H1 (cell line): ENCODE measurements at regions not wholly inside any gene's neighbourhood (a gene's known extent, or its start where the extent isn't known, plus 50 kb on each side); places are given as distances from the start of the nearest gene placed in this dataset.

Experiments
- FOSL1 ChIP-seq: IDR thresholded peaks from 2 replicates; pipeline ENCODE4 v1.6.1; 2011; ENCODE audit warnings: mild to moderate bottlenecking, low read depth, low read length, moderate library complexity; ENCODE audit not compliant: insufficient read depth
- GABPA ChIP-seq: IDR thresholded peaks from 2 replicates; pipeline ENCODE4 v1.6.1; 2011; ENCODE audit warnings: mild to moderate bottlenecking, low read length, moderate library complexity, borderline replicate concordance; ENCODE audit not compliant: insufficient read depth
- SIN3A ChIP-seq, 2 experiments: IDR thresholded peaks in 1 of 2; conservative IDR thresholded peaks in 1 of 2; 2 replicates each; pipeline ENCODE4 v1.6.1; 2011 to 2012; ENCODE audit warnings: low read length in 2 of 2, improper control_type of control experiment in 1 of 2, low read depth in 1 of 2, mild to moderate bottlenecking in 1 of 2
- SP4 ChIP-seq: IDR thresholded peaks from 2 replicates; pipeline ENCODE4 v1.6.1; 2012; ENCODE audit warnings: low read length, inconsistent platforms
- ZNF274 ChIP-seq: IDR thresholded peaks from 2 replicates; pipeline ENCODE4 v1.7.0; 2012; ENCODE audit warnings: low read length, borderline replicate concordance; ENCODE audit errors: extremely low read depth
- TF ChIP-seq, protein P1 (sequence below): fragments of 300-600 bp; sonication (generic); IDR thresholded peaks from 2 replicates; pipeline ENCODE4 v1.7.1; 2012; ENCODE audit warnings: low read length, moderate library complexity, mild to moderate bottlenecking, inconsistent platforms; ENCODE audit not compliant: insufficient replicate concordance
- TF ChIP-seq, protein P2 (sequence below): IDR thresholded peaks from 2 replicates; pipeline ENCODE4 v1.6.1; 2012; ENCODE audit warnings: inconsistent platforms

DNA sequence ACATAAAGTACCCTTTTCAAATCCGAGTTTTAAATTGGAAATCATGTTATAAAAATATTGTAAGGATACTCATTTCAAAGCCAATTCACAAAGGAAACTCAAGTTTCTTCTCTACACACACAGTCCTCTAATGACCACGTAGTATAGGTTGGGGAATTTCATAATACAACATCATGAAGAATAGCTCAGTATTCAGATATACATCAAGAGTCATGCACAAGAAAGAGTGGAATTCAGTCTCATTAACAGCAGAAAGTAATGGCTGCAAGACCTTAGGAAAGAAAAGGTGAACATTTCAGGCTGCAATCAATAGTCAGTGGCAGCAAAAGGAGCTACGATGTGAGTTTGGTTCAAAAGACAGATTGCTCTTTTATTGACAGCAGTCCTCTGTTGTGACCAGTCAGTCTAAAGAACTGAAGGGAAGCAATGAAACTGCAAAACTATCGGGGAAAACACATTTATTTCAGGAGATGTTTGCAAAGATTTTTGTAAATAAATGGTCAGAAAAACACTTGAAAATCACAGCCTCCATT is 317.2 kb downstream of the IPMK start (continued):
- TF ChIP-seq FOSL1 (no peak), ZNF274 (no peak), SIN3A (conservative IDR thresholded peaks at IDR 0.05 in 1 of 2, IDR thresholded peaks at IDR 0.05 in 1 of 2; ENCODE audit: low read depth in 1 of 2, low read length in 2 of 2) (no peak), GABPA (no peak), SP4 (no peak)
- TF ChIP-seq, protein P1, sequence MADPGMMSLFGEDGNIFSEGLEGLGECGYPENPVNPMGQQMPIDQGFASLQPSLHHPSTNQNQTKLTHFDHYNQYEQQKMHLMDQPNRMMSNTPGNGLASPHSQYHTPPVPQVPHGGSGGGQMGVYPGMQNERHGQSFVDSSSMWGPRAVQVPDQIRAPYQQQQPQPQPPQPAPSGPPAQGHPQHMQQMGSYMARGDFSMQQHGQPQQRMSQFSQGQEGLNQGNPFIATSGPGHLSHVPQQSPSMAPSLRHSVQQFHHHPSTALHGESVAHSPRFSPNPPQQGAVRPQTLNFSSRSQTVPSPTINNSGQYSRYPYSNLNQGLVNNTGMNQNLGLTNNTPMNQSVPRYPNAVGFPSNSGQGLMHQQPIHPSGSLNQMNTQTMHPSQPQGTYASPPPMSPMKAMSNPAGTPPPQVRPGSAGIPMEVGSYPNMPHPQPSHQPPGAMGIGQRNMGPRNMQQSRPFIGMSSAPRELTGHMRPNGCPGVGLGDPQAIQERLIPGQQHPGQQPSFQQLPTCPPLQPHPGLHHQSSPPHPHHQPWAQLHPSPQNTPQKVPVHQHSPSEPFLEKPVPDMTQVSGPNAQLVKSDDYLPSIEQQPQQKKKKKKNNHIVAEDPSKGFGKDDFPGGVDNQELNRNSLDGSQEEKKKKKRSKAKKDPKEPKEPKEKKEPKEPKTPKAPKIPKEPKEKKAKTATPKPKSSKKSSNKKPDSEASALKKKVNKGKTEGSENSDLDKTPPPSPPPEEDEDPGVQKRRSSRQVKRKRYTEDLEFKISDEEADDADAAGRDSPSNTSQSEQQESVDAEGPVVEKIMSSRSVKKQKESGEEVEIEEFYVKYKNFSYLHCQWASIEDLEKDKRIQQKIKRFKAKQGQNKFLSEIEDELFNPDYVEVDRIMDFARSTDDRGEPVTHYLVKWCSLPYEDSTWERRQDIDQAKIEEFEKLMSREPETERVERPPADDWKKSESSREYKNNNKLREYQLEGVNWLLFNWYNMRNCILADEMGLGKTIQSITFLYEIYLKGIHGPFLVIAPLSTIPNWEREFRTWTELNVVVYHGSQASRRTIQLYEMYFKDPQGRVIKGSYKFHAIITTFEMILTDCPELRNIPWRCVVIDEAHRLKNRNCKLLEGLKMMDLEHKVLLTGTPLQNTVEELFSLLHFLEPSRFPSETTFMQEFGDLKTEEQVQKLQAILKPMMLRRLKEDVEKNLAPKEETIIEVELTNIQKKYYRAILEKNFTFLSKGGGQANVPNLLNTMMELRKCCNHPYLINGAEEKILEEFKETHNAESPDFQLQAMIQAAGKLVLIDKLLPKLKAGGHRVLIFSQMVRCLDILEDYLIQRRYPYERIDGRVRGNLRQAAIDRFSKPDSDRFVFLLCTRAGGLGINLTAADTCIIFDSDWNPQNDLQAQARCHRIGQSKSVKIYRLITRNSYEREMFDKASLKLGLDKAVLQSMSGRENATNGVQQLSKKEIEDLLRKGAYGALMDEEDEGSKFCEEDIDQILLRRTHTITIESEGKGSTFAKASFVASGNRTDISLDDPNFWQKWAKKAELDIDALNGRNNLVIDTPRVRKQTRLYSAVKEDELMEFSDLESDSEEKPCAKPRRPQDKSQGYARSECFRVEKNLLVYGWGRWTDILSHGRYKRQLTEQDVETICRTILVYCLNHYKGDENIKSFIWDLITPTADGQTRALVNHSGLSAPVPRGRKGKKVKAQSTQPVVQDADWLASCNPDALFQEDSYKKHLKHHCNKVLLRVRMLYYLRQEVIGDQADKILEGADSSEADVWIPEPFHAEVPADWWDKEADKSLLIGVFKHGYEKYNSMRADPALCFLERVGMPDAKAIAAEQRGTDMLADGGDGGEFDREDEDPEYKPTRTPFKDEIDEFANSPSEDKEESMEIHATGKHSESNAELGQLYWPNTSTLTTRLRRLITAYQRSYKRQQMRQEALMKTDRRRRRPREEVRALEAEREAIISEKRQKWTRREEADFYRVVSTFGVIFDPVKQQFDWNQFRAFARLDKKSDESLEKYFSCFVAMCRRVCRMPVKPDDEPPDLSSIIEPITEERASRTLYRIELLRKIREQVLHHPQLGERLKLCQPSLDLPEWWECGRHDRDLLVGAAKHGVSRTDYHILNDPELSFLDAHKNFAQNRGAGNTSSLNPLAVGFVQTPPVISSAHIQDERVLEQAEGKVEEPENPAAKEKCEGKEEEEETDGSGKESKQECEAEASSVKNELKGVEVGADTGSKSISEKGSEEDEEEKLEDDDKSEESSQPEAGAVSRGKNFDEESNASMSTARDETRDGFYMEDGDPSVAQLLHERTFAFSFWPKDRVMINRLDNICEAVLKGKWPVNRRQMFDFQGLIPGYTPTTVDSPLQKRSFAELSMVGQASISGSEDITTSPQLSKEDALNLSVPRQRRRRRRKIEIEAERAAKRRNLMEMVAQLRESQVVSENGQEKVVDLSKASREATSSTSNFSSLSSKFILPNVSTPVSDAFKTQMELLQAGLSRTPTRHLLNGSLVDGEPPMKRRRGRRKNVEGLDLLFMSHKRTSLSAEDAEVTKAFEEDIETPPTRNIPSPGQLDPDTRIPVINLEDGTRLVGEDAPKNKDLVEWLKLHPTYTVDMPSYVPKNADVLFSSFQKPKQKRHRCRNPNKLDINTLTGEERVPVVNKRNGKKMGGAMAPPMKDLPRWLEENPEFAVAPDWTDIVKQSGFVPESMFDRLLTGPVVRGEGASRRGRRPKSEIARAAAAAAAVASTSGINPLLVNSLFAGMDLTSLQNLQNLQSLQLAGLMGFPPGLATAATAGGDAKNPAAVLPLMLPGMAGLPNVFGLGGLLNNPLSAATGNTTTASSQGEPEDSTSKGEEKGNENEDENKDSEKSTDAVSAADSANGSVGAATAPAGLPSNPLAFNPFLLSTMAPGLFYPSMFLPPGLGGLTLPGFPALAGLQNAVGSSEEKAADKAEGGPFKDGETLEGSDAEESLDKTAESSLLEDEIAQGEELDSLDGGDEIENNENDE = no peak
- TF ChIP-seq, protein P2, sequence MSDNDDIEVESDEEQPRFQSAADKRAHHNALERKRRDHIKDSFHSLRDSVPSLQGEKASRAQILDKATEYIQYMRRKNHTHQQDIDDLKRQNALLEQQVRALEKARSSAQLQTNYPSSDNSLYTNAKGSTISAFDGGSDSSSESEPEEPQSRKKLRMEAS = no peak
